ENCODE measurements at regions not wholly inside any gene's neighbourhood (a gene's known extent, or its start where the extent isn't known, plus 50 kb on each side); places are given as distances from the start of the nearest gene placed in this dataset.

- DNase-seq (ENCODE audit: low read depth in 4 of 4, low spot score in 1 of 4), result no peak
These were observed 372.6 kb downstream of the SOX11 start for GRCh38 chr2:6064757-6065156.

GRCh38 chr2:6065703-6066102 lies 373.5 kb downstream of the SOX11 start:
- no peak for DNase-seq (ENCODE audit: low read depth in 4 of 4, low spot score in 1 of 4)

- DNase-seq (ENCODE audit: low read depth in 4 of 4, low spot score in 1 of 4), result no peak
These were observed 374.9 kb downstream of the SOX11 start for GRCh38 chr2:6067089-6067488.

- no peak for DNase-seq (ENCODE audit: low read depth in 4 of 4, low spot score in 1 of 4)
These were observed 375.6 kb downstream of the SOX11 start for GRCh38 chr2:6067806-6068205.

- no peak for DNase-seq (ENCODE audit: low read depth in 4 of 4, low spot score in 1 of 4)
These were observed 376.2 kb downstream of the SOX11 start for GRCh38 chr2:6068429-6068828.

- no peak for DNase-seq (ENCODE audit: low read depth in 4 of 4, low spot score in 1 of 4)
These were observed 377.2 kb downstream of the SOX11 start for GRCh38 chr2:6069381-6069780.

GRCh38 chr2:6071519-6071918 lies 379.3 kb downstream of the SOX11 start:
- no peak for DNase-seq (ENCODE audit: low read depth in 4 of 4, low spot score in 1 of 4)

GRCh38 chr2:6072276-6072675 lies 380.1 kb downstream of the SOX11 start:
- no peak for DNase-seq (ENCODE audit: low read depth in 4 of 4, low spot score in 1 of 4)

- no peak for DNase-seq (ENCODE audit: low read depth in 4 of 4, low spot score in 1 of 4)
These were observed 380.6 kb downstream of the SOX11 start for GRCh38 chr2:6072768-6073167.

GRCh38 chr2:6073191-6074088 lies 381.3 kb downstream of the SOX11 start:
- DNase-seq (ENCODE audit: low read depth in 4 of 4, low spot score in 1 of 4), result no peak

- no peak for DNase-seq (ENCODE audit: low read depth in 4 of 4, low spot score in 1 of 4)
These were observed 382.0 kb downstream of the SOX11 start for GRCh38 chr2:6074089-6074643.

- DNase-seq (ENCODE audit: low read depth in 4 of 4, low spot score in 1 of 4), result no peak
These were observed 385.4 kb downstream of the SOX11 start for GRCh38 chr2:6077585-6077984.

GRCh38 chr2:6078414-6078813 lies 386.2 kb downstream of the SOX11 start:
- no peak for DNase-seq (ENCODE audit: low read depth in 4 of 4, low spot score in 1 of 4)

- no peak for DNase-seq (ENCODE audit: low read depth in 4 of 4, low spot score in 1 of 4)
These were observed 387.2 kb downstream of the SOX11 start for GRCh38 chr2:6079405-6079804.

- no peak for DNase-seq (ENCODE audit: low read depth in 4 of 4, low spot score in 1 of 4)
These were observed 389.0 kb downstream of the SOX11 start for GRCh38 chr2:6080932-6081753.

- DNase-seq (ENCODE audit: low read depth in 4 of 4, low spot score in 1 of 4), result no peak
These were observed 389.9 kb downstream of the SOX11 start for GRCh38 chr2:6081955-6082624.

GRCh38 chr2:6082625-6083018 lies 390.4 kb downstream of the SOX11 start:
- no peak for DNase-seq (ENCODE audit: low read depth in 4 of 4, low spot score in 1 of 4)

GRCh38 chr2:6083136-6083535 lies 391.0 kb downstream of the SOX11 start:
- DNase-seq (ENCODE audit: low read depth in 4 of 4, low spot score in 1 of 4), result no peak

- DNase-seq (ENCODE audit: low read depth in 4 of 4, low spot score in 1 of 4), result no peak
These were observed 397.3 kb downstream of the SOX11 start for GRCh38 chr2:6089474-6089873.

- DNase-seq (ENCODE audit: low read depth in 4 of 4, low spot score in 1 of 4), result no peak
These were observed 411.2 kb downstream of the SOX11 start for GRCh38 chr2:6103372-6103771.

GRCh38 chr2:6103949-6104348 lies 411.8 kb downstream of the SOX11 start:
- no peak for DNase-seq (ENCODE audit: low read depth in 4 of 4, low spot score in 1 of 4)

Data from stimulated activated CD4-positive, alpha-beta T cell treated with anti-CD3 and anti-CD28 coated beads, Interleukin-1b, Interleukin-23, amount 100 ng/mL, for 24 hours (primary cell).